IPS-11a (cell line): ENCODE measurements at regions not wholly inside any gene's neighbourhood (a gene's known extent, or its start where the extent isn't known, plus 50 kb on each side); places are given as distances from the start of the nearest gene placed in this dataset.
"Not testable (repeated sequence)": the region's sequence is repeated elsewhere in the genome, so short reads cannot be mapped to it uniquely, and the experiment has no call there.

Experiments used
- H3K4me3 ChIP-seq: one replicate; pipeline ENCODE4 v1.5.1; 2013; ENCODE audit warnings: low read depth, low read length, control low read depth

GRCh38 chr17:77083531-77083930 is 57.2 kb upstream of the SEC14L1 start:
- no peak overlapping the region for H3K4me3 ChIP-seq

DNA sequence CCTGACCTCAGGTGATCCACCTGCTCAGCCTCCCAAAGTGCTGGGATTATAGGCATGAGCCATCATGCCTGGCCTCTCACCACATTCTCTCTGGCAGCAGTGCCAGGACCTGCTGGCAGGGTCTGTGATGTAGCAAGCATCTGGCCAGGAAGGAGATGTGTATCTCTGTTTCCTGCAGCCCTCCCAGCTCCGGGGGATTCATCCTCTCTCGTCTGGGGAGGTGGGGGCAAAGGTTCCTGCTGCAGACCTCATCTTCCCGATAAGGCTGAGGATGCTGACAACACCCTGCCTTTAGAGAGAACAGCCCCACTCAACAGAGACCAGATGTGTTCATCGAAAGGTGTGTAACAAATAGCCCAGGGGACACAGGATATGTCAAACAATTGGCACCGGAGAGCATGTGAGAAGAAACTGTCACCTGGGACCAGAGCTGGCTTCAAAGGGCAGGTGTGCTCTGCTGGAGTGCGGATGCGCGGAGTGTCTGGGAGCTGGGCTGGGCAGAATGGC is 54.8 kb upstream of the SEC14L1 start:
- no peak overlapping the region for H3K4me3 ChIP-seq

DNA sequence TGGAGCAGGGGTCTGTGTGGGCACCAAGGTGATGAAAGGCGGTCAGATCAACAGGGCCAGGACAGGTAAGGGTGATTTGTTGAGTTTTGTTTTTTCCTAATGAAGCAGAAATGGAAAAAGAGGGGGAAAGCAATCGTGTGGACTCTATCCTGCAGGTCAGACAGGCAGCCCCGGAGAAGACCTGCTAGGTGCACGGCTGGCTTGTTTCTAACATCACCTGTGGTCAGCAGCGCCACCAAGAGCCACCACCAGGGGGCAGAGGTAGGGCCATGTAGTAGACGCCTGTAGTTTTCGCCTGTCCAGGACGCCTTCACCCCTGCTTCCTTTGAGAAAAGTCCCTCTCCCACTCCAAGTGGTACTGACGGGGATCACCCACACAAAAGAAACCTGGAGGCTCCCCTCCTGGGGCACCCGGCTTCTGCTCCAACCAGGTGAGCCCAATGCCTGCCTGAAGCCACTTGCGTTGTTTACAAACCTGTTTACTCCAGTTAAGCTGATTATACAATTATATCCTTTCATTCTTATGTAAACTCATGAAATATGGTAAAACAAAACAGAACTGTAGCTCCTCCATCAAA is 54.2 kb upstream of the SEC14L1 start:
- no peak overlapping the region for H3K4me3 ChIP-seq

- H3K4me3 ChIP-seq, result no peak overlapping the region
Measured at GRCh38 chr17:77087650-77088454, 52.9 kb upstream of the SEC14L1 start.

- H3K4me3 ChIP-seq, result peak overlapping the region; percentile 87
Measured at GRCh38 chr17:77088455-77089123, 52.2 kb upstream of the SEC14L1 start.

- H3K4me3 ChIP-seq, result peak overlapping the region; percentile 87
Measured at GRCh38 chr17:77089124-77089490, 51.7 kb upstream of the SEC14L1 start.

GRCh38 chr17:77089949-77090348 is 50.8 kb upstream of the SEC14L1 start:
- H3K4me3 ChIP-seq, result not testable (repeated sequence)

DNA sequence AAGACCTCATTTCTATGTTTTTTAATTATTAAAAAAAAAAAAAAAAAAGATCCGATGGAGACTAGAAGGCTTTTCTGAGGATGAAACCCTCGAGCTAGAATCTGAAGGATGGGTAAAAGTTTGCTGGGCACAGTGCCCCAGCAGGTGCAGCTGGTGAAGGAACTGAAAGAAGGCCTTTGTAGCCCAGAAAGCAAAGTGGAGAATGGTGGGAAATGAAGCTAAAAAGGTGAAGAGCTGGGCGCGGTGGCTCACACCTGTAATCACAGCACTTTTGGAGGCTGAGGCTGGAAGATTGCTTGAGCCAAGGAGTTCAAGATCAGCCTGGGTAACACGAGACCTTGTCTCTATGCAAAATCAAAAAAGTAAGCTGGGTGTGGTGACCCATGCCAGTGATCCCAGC is 50.3 kb upstream of the SEC14L1 start:
- H3K4me3 ChIP-seq, result no peak overlapping the region
